Thyroid gland (tissue), 4 donors: ENCODE measurements at regions not wholly inside any gene's neighbourhood (a gene's known extent, or its start where the extent isn't known, plus 50 kb on each side); places are given as distances from the start of the nearest gene placed in this dataset.

Experiments used
- DNase-seq, 2 donors: peaks; one replicate each; pipeline ENCODE4 v3.0.0-alpha.2; 2019
- H3K27ac ChIP-seq, 3 donors: fragments of 200-600 bp; sonication (generic); 1 replicate in 2 of 3; 2 replicates in 1 of 3; pipeline ENCODE4 v1.5.1; 2016 to 2019; ENCODE audit warnings: mild to moderate bottlenecking in 1 of 3, moderate library complexity in 1 of 3
- H3K27me3 ChIP-seq: fragments of 200-600 bp; sonication (generic); one replicate; pipeline ENCODE4 v1.5.1; 2019
- H3K36me3 ChIP-seq, 2 donors: fragments of 200-600 bp; sonication (generic); one replicate each; pipeline ENCODE4 v1.5.1; 2016 to 2019
- H3K4me1 ChIP-seq, 2 donors: fragments of 200-600 bp; sonication (generic); one replicate each; pipeline ENCODE4 v1.5.1; 2017 to 2019
- H3K4me3 ChIP-seq, 3 donors: fragments of 200-600 bp; sonication (generic); replicated peaks in 1 of 3; 1 replicate in 2 of 3; 2 replicates in 1 of 3; pipeline ENCODE4 v1.5.1; 2016; ENCODE audit warnings: mild to moderate bottlenecking in 1 of 3
- H3K9me3 ChIP-seq: fragments of 200-600 bp; sonication (generic); one replicate; pipeline ENCODE4 v1.5.1; 2017
- CTCF ChIP-seq, 6 experiments: fragments of 200-600 bp in 3 of 6; fragments of 450-650 bp in 3 of 6; sonication (generic) in 3 of 6; IDR thresholded peaks; one replicate each; pipeline ENCODE4 v1.5.1; 2016 to 2019; ENCODE audit warnings: antibody characterized with exemption in 6 of 6, mild to moderate bottlenecking in 2 of 6, inconsistent platforms in 1 of 6, moderate library complexity in 1 of 6
- POLR2A ChIP-seq, 2 donors: fragments of 450-650 bp; IDR thresholded peaks; one replicate each; pipeline ENCODE4 v1.6.1; 2017; ENCODE audit warnings: antibody characterized with exemption in 2 of 2, mild to moderate bottlenecking in 2 of 2, moderate library complexity in 1 of 2
- WGBS, 2 donors: methylation state at CpG; one replicate each; pipeline ENCODE4 v1.1.5; 2017; 5-methylcytosine and 5-hydroxymethylcytosine counted together
- intact Hi-C: fragments of 100-400 bp; cut with DNase I; formaldehyde crosslinking; loops from one replicate; pipeline ENCODE4 v1.15.1; 2023

- 78 to 90% methylated on average over 3 of the region's 3 CpGs for WGBS, 2 donors
- Histone ChIP-seq H3K4me3 (no peak overlapping the region), H3K27ac (no peak overlapping the region), H3K36me3 (no peaks in the 10 kb centered on the region), H3K4me1 (no peaks in the 10 kb centered on the region), H3K9me3 (no peaks in the 10 kb centered on the region), H3K27me3 (no peaks in the 10 kb centered on the region)
- TF ChIP-seq POLR2A (IDR thresholded peaks at IDR 0.05) (no peak), CTCF (IDR thresholded peaks at IDR 0.05) (no peak)
- no peak for DNase-seq
- intact Hi-C loops, result no loop called here
Measured at GRCh38 chr5:103896593-103896992, 334.0 kb upstream of the NUDT12 start.

GRCh38 chr5:103895738-103896137 lies 333.1 kb upstream of the NUDT12 start:
- H3K4me1 ChIP-seq, result no peaks in the 10 kb centered on the region
- intact Hi-C loops, result no loop called here
- H3K36me3 ChIP-seq, result no peaks in the 10 kb centered on the region
- no peaks in the 10 kb centered on the region for H3K27me3 ChIP-seq
- no peak overlapping the region for H3K27ac ChIP-seq
- no peak overlapping the region for H3K4me3 ChIP-seq
- no peaks in the 10 kb centered on the region for H3K9me3 ChIP-seq
- DNase-seq, result no peak
- WGBS, 2 donors, result 93 to 95% methylated on average over 2 of the region's 2 CpGs
- TF ChIP-seq CTCF (IDR thresholded peaks at IDR 0.05) (no peak), POLR2A (IDR thresholded peaks at IDR 0.05) (no peak)

GRCh38 chr5:103894882-103895281 lies 332.3 kb upstream of the NUDT12 start:
- peak in 1 of 2 donors; percentile 4 for DNase-seq
- Histone ChIP-seq H3K27ac (no peak overlapping the region), H3K4me3 (no peak overlapping the region), H3K4me1 (no peaks in the 10 kb centered on the region), H3K9me3 (no peaks in the 10 kb centered on the region), H3K36me3 (no peaks in the 10 kb centered on the region), H3K27me3 (no peaks in the 10 kb centered on the region)
- TF ChIP-seq POLR2A (IDR thresholded peaks at IDR 0.05) (no peak), CTCF (IDR thresholded peaks at IDR 0.05) (no peak)
- intact Hi-C loops, result no loop called here

GRCh38 chr5:103891151-103891550 lies 328.6 kb upstream of the NUDT12 start:
- WGBS, 2 donors, result 71 to 72% methylated on average over 2 of the region's 2 CpGs
- intact Hi-C loops, result no loop called here
- H3K27me3 ChIP-seq, result no peaks in the 10 kb centered on the region

GRCh38 chr5:103890313-103890712 lies 327.7 kb upstream of the NUDT12 start:
- intact Hi-C loops, result no loop called here
- 90 to 93% methylated on average over 1 of the region's 1 CpG for WGBS, 2 donors
- H3K4me1 ChIP-seq, result no peaks in the 10 kb centered on the region
- no peak for TF ChIP-seq CTCF (IDR thresholded peaks at IDR 0.05)
- TF ChIP-seq POLR2A (IDR thresholded peaks at IDR 0.05), result no peak
- no peak overlapping the region for H3K27ac ChIP-seq
- H3K36me3 ChIP-seq, result no peaks in the 10 kb centered on the region
- H3K4me3 ChIP-seq, result no peak overlapping the region
- no peak for DNase-seq
- H3K27me3 ChIP-seq, result no peaks in the 10 kb centered on the region
- no peaks in the 10 kb centered on the region for H3K9me3 ChIP-seq

More at GRCh38 chr5:103891151-103891550, 328.6 kb upstream of the NUDT12 start:
- Histone ChIP-seq H3K9me3 (no peaks in the 10 kb centered on the region), H3K36me3 (no peaks in the 10 kb centered on the region), H3K4me1 (no peaks in the 10 kb centered on the region), H3K27ac (no peak overlapping the region), H3K4me3 (no peak overlapping the region)
- no peak for TF ChIP-seq CTCF (IDR thresholded peaks at IDR 0.05)
- no peak for TF ChIP-seq POLR2A (IDR thresholded peaks at IDR 0.05)
- no peak for DNase-seq
